CD4-positive, CD25-positive, alpha-beta regulatory T cell (primary cell): ENCODE measurements at regions not wholly inside any gene's neighbourhood (a gene's known extent, or its start where the extent isn't known, plus 50 kb on each side); places are given as distances from the start of the nearest gene placed in this dataset.

Source experiments
- ATAC-seq, 2 donors: fragments of 150-1000 bp; cut with Tn5 transposase; one replicate each; pipeline ENCODE4 v1.10.0; 2021; ENCODE audit warnings: low read depth in 2 of 2, moderate number of reproducible peaks in 2 of 2, moderate library complexity in 1 of 2
- DNase-seq, 3 donors: peaks; one replicate each; pipeline versions ENCODE4 v3.0.0 to v3.0.0-alpha.2; 2012 to 2022; ENCODE audit warnings: mixed read lengths in 1 of 3
- H3K27ac ChIP-seq: one replicate; pipeline ENCODE4 v1.7.0; 2013; ENCODE audit warnings: mild to moderate bottlenecking, low read length; ENCODE audit not compliant: insufficient read depth, poor library complexity, severe bottlenecking
- H3K27me3 ChIP-seq: one replicate; pipeline ENCODE4 v1.7.0; 2013; ENCODE audit warnings: low read length; ENCODE audit not compliant: control insufficient read depth, insufficient read depth
- H3K36me3 ChIP-seq: one replicate; pipeline ENCODE4 v1.7.0; 2013; ENCODE audit warnings: mild to moderate bottlenecking, low read length, moderate library complexity; ENCODE audit not compliant: control insufficient read depth, insufficient read depth
- H3K4me1 ChIP-seq: 2 replicates; pipeline ENCODE4 v1.7.0; 2013; ENCODE audit warnings: mild to moderate bottlenecking, low read length; ENCODE audit not compliant: insufficient read depth, control insufficient read depth, poor library complexity, severe bottlenecking
- H3K4me3 ChIP-seq: one replicate; pipeline ENCODE4 v1.7.0; 2013; ENCODE audit warnings: low read depth, mild to moderate bottlenecking, low read length, moderate library complexity
- H3K9me3 ChIP-seq, 2 experiments: 1 replicate in 1 of 2; 2 replicates in 1 of 2; pipeline ENCODE4 v1.7.0; 2013; ENCODE audit warnings: low read length in 2 of 2, mild to moderate bottlenecking in 1 of 2, moderate library complexity in 1 of 2; ENCODE audit not compliant: control insufficient read depth in 2 of 2
- H3K27ac Mint-ChIP-seq, 3 donors: one replicate each; pipeline ENCODE4 v1.8.0; 2020 to 2022; ENCODE audit warnings: mild to moderate bottlenecking in 3 of 3, mixed read lengths in 3 of 3, moderate library complexity in 2 of 3
- H3K27me3 Mint-ChIP-seq: one replicate; pipeline ENCODE4 v1.8.0; 2022; ENCODE audit warnings: mild to moderate bottlenecking, mixed read lengths
- H3K36me3 Mint-ChIP-seq: one replicate; pipeline ENCODE4 v1.8.0; 2020; ENCODE audit warnings: mixed read lengths
- H3K4me1 Mint-ChIP-seq, 4 donors: one replicate each; pipeline ENCODE4 v1.8.0; 2020 to 2022; ENCODE audit warnings: mixed read lengths in 4 of 4, mild to moderate bottlenecking in 1 of 4
- H3K4me3 Mint-ChIP-seq, 4 donors: one replicate each; pipeline ENCODE4 v1.8.0; 2020 to 2022; ENCODE audit warnings: mild to moderate bottlenecking in 4 of 4, mixed read lengths in 4 of 4, moderate library complexity in 3 of 4
- H3K9me3 Mint-ChIP-seq, 7 donors: one replicate each; pipeline ENCODE4 v1.8.0; 2020 to 2022; ENCODE audit warnings: mixed read lengths in 7 of 7, mild to moderate bottlenecking in 3 of 7, moderate library complexity in 2 of 7

GRCh38 chr11:130706572-130706971, 209.7 kb downstream of the SNX19 start:
- Mint-ChIP-seq H3K27me3 (peaks cover 4% of the 10 kb centered on the region), H3K4me1 (no peaks in the 10 kb centered on the region), H3K4me3 (no peak overlapping the region), H3K9me3 (peaks cover 0 to 4% (median 0%) of the 10 kb centered on the region in 7 donors), H3K36me3 (no peaks in the 10 kb centered on the region), H3K27ac (no peak overlapping the region)
- Histone ChIP-seq H3K36me3 (no peaks in the 10 kb centered on the region), H3K4me3 (no peak overlapping the region), H3K4me1 (no peaks in the 10 kb centered on the region), H3K27me3 (no peaks in the 10 kb centered on the region), H3K9me3 (no peaks in the 10 kb centered on the region), H3K27ac (no peak overlapping the region)
- no peak for DNase-seq
- no peak for ATAC-seq

- H3K9me3 ChIP-seq: no peaks in the 10 kb centered on the region
- no peaks in the 10 kb centered on the region for H3K4me1 Mint-ChIP-seq
- H3K27me3 Mint-ChIP-seq: peaks cover 4% of the 10 kb centered on the region
- H3K27ac Mint-ChIP-seq: no peak overlapping the region
- no peak overlapping the region for H3K4me3 ChIP-seq
- no peaks in the 10 kb centered on the region for H3K36me3 Mint-ChIP-seq
- peaks cover 0 to 4% (median 0%) of the 10 kb centered on the region in 7 donors for H3K9me3 Mint-ChIP-seq
- H3K27ac ChIP-seq: no peak overlapping the region
- no peak for DNase-seq
- no peak for ATAC-seq
- H3K4me3 Mint-ChIP-seq: no peak overlapping the region
- no peaks in the 10 kb centered on the region for H3K4me1 ChIP-seq
- H3K36me3 ChIP-seq: no peaks in the 10 kb centered on the region
- H3K27me3 ChIP-seq: no peaks in the 10 kb centered on the region
These were observed 209.1 kb downstream of the SNX19 start for GRCh38 chr11:130707217-130707616.

DNA sequence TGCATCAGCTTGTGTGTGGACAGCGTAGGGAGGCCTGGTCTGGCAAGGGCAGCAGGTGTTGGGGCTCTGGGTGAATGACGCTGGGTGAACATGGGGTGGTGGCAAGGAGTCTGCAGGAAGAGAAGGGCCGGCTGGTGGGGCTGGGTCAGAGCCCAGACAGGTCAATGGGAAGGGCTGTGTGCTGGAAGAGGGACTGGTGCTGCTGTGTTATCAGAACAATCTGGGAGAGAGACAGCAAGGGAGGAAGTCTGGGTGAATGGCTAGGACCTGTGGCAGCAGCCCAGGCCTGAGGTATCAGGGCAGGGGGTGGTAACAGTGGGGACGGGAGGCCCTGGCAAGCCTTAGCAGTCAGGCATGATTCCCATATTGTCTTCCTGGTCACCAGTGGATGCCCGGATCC, 206.7 kb downstream of the SNX19 start:
- Mint-ChIP-seq H3K36me3 (no peaks in the 10 kb centered on the region), H3K9me3 (peaks cover 0 to 4% (median 0%) of the 10 kb centered on the region in 7 donors), H3K27me3 (peaks cover 4% of the 10 kb centered on the region), H3K27ac (no peak overlapping the region), H3K4me1 (no peaks in the 10 kb centered on the region), H3K4me3 (no peak overlapping the region)
- DNase-seq: no peak
- Histone ChIP-seq H3K4me1 (no peaks in the 10 kb centered on the region), H3K27ac (no peak overlapping the region), H3K27me3 (no peaks in the 10 kb centered on the region), H3K4me3 (no peak overlapping the region), H3K36me3 (no peaks in the 10 kb centered on the region), H3K9me3 (no peaks in the 10 kb centered on the region)
- ATAC-seq: no peak

- no peak for DNase-seq
- Histone ChIP-seq H3K27me3 (no peaks in the 10 kb centered on the region), H3K36me3 (no peaks in the 10 kb centered on the region), H3K27ac (no peak overlapping the region), H3K4me3 (no peak overlapping the region), H3K9me3 (no peaks in the 10 kb centered on the region), H3K4me1 (no peaks in the 10 kb centered on the region)
- no peaks in the 10 kb centered on the region for H3K36me3 Mint-ChIP-seq
- peaks cover 0 to 5% (median 0%) of the 10 kb centered on the region in 7 donors for H3K9me3 Mint-ChIP-seq
- no peak overlapping the region for H3K4me3 Mint-ChIP-seq
- H3K4me1 Mint-ChIP-seq: no peaks in the 10 kb centered on the region
- H3K27me3 Mint-ChIP-seq: peaks cover 4% of the 10 kb centered on the region
- no peak overlapping the region for H3K27ac Mint-ChIP-seq
- ATAC-seq: no peak
These were observed 206.3 kb downstream of the SNX19 start for GRCh38 chr11:130710021-130710420.

- Mint-ChIP-seq H3K4me1 (no peaks in the 10 kb centered on the region), H3K36me3 (no peaks in the 10 kb centered on the region), H3K4me3 (peak overlapping the region in 1 of 4 donors; percentile 55), H3K27me3 (peaks cover 4% of the 10 kb centered on the region), H3K9me3 (peaks cover 0 to 7% (median 0%) of the 10 kb centered on the region in 7 donors), H3K27ac (no peak overlapping the region)
- H3K4me1 ChIP-seq: no peaks in the 10 kb centered on the region
- H3K27ac ChIP-seq: no peak overlapping the region
- H3K4me3 ChIP-seq: no peak overlapping the region
- H3K36me3 ChIP-seq: no peaks in the 10 kb centered on the region
- no peak for ATAC-seq
- H3K9me3 ChIP-seq: no peaks in the 10 kb centered on the region
- H3K27me3 ChIP-seq: no peaks in the 10 kb centered on the region
- DNase-seq: no peak
These were observed 205.7 kb downstream of the SNX19 start for GRCh38 chr11:130710497-130711012.

- no peak overlapping the region for H3K27ac ChIP-seq
- no peaks in the 10 kb centered on the region for H3K36me3 ChIP-seq
- no peak for DNase-seq
- Mint-ChIP-seq H3K4me3 (no peak overlapping the region), H3K36me3 (no peaks in the 10 kb centered on the region), H3K27ac (no peak overlapping the region), H3K4me1 (no peaks in the 10 kb centered on the region), H3K9me3 (peaks cover 0 to 4% (median 0%) of the 10 kb centered on the region in 7 donors), H3K27me3 (peaks cover 4% of the 10 kb centered on the region)
- ATAC-seq: no peak
- no peaks in the 10 kb centered on the region for H3K4me1 ChIP-seq
- H3K4me3 ChIP-seq: no peak overlapping the region
- H3K9me3 ChIP-seq: no peaks in the 10 kb centered on the region
- no peaks in the 10 kb centered on the region for H3K27me3 ChIP-seq
These were observed 205.1 kb downstream of the SNX19 start for GRCh38 chr11:130711193-130711592.

GRCh38 chr11:130712480-130712879, 203.8 kb downstream of the SNX19 start:
- no peak overlapping the region for H3K4me3 ChIP-seq
- H3K27me3 Mint-ChIP-seq: no peaks in the 10 kb centered on the region
- H3K9me3 ChIP-seq: no peaks in the 10 kb centered on the region
- H3K27ac ChIP-seq: no peak overlapping the region
- no peak overlapping the region for H3K4me3 Mint-ChIP-seq
- DNase-seq (no peak), ATAC-seq (no peak)
- H3K4me1 ChIP-seq: no peaks in the 10 kb centered on the region
- no peaks in the 10 kb centered on the region for H3K36me3 ChIP-seq
- no peak overlapping the region for H3K27ac Mint-ChIP-seq
- no peaks in the 10 kb centered on the region for H3K27me3 ChIP-seq
- peaks cover 0 to 4% (median 0%) of the 10 kb centered on the region in 7 donors for H3K9me3 Mint-ChIP-seq
- no peaks in the 10 kb centered on the region for H3K4me1 Mint-ChIP-seq
- no peaks in the 10 kb centered on the region for H3K36me3 Mint-ChIP-seq

GRCh38 chr11:130715085-130715876, 201.0 kb downstream of the SNX19 start:
- Histone ChIP-seq H3K9me3 (no peaks in the 10 kb centered on the region), H3K27ac (no peak overlapping the region), H3K36me3 (no peaks in the 10 kb centered on the region), H3K4me1 (no peaks in the 10 kb centered on the region), H3K4me3 (no peak overlapping the region), H3K27me3 (no peaks in the 10 kb centered on the region)
- Mint-ChIP-seq H3K9me3 (peaks cover 0 to 3% (median 0%) of the 10 kb centered on the region in 7 donors), H3K4me3 (no peak overlapping the region), H3K27ac (no peak overlapping the region), H3K4me1 (no peaks in the 10 kb centered on the region), H3K27me3 (peaks cover 5% of the 10 kb centered on the region), H3K36me3 (no peaks in the 10 kb centered on the region)
- DNase-seq (no peak), ATAC-seq (no peak)
